ENCODE measurements at regions not wholly inside any gene's neighbourhood (a gene's known extent, or its start where the extent isn't known, plus 50 kb on each side); places are given as distances from the start of the nearest gene placed in this dataset.
"Not testable (repeated sequence)": the region's sequence is repeated elsewhere in the genome, so short reads cannot be mapped to it uniquely, and the experiment has no call there.

DNA sequence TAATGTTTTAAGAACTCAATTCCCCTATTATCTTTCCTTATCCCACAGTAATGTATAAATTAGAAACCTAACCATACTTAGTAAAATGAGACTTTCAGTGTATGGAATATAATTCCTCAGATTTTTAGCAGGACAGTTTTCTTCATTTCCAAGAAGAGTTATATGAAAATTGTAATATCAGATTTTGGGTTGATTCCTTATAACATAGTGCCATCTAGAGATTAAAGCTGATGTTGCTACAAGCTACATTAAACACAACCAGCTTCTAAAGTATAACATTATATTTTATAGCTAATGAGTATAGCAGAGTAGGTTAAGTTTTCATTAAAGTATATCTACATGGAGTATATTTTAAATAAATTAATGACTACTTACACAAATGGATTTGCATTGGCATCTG, 99.7 kb upstream of the MIR17HG start:
- Histone ChIP-seq H3K27me3 (ENCODE audit: control insufficient read depth in 1 of 2, insufficient read depth in 2 of 2, low read length in 2 of 2) (no peaks in the 10 kb centered on the region), H3K4me3 (ENCODE audit: low read depth in 1 of 2, low read length in 2 of 2) (no peak overlapping the region), H3K36me3 (ENCODE audit: control insufficient read depth in 2 of 2, insufficient read depth in 2 of 2, low read length in 1 of 2) (no peaks in the 10 kb centered on the region), H3K4me1 (ENCODE audit: control insufficient read depth in 2 of 2, insufficient read depth in 2 of 2, low read length in 1 of 2) (no peaks in the 10 kb centered on the region), H3K9me3 (ENCODE audit: control insufficient read depth in 2 of 2, insufficient read depth in 1 of 2, low read depth in 1 of 2, low read length in 1 of 2) (no peaks in the 10 kb centered on the region), H3K27ac (ENCODE audit: low read depth in 2 of 2, low read length in 1 of 2) (no peak overlapping the region)

DNA sequence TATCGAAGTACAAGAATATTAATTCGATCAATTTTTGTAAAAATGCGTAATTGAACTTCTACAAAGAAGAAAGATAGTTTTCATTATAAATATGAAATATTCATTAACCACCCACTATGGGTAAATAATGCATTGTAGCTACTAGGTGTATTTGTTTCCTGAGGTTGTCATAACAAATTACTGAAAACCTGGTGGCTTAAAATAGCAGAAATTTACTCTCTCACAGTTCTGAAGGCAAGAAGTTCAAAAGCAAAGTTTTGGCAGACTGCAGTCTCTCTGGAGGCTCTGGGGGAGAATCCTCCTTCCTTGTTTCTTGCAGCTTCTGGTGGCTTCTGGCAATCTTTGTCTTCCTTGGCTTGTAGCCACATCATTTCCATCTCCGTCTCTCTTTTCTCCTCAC, 99.2 kb upstream of the MIR17HG start:
- H3K27ac ChIP-seq (ENCODE audit: low read depth in 2 of 2, low read length in 1 of 2): no peak overlapping the region
- H3K36me3 ChIP-seq (ENCODE audit: control insufficient read depth in 2 of 2, insufficient read depth in 2 of 2, low read length in 1 of 2): no peaks in the 10 kb centered on the region
- H3K4me1 ChIP-seq (ENCODE audit: control insufficient read depth in 2 of 2, insufficient read depth in 2 of 2, low read length in 1 of 2): no peaks in the 10 kb centered on the region
- H3K27me3 ChIP-seq (ENCODE audit: control insufficient read depth in 1 of 2, insufficient read depth in 2 of 2, low read length in 2 of 2): no peaks in the 10 kb centered on the region
- H3K9me3 ChIP-seq (ENCODE audit: control insufficient read depth in 2 of 2, insufficient read depth in 1 of 2, low read depth in 1 of 2, low read length in 1 of 2): no peaks in the 10 kb centered on the region
- no peak overlapping the region for H3K4me3 ChIP-seq (ENCODE audit: low read depth in 1 of 2, low read length in 2 of 2)
- WGBS, 2 donors: 64 to 66% methylated on average over 4 of the region's 4 CpGs

- Histone ChIP-seq H3K36me3 (ENCODE audit: control insufficient read depth in 2 of 2, insufficient read depth in 2 of 2, low read length in 1 of 2) (no peaks in the 10 kb centered on the region), H3K27me3 (ENCODE audit: control insufficient read depth in 1 of 2, insufficient read depth in 2 of 2, low read length in 2 of 2) (no peaks in the 10 kb centered on the region), H3K4me1 (ENCODE audit: control insufficient read depth in 2 of 2, insufficient read depth in 2 of 2, low read length in 1 of 2) (no peaks in the 10 kb centered on the region), H3K4me3 (ENCODE audit: low read depth in 1 of 2, low read length in 2 of 2) (no peak overlapping the region), H3K27ac (ENCODE audit: low read depth in 2 of 2, low read length in 1 of 2) (no peak overlapping the region), H3K9me3 (ENCODE audit: control insufficient read depth in 2 of 2, insufficient read depth in 1 of 2, low read depth in 1 of 2, low read length in 1 of 2) (no peaks in the 10 kb centered on the region)
- whole genome bisulfite sequencing, 2 donors: 56 to 63% methylated on average over 2 of the region's 2 CpGs
Measured at GRCh38 chr13:91249370-91249769, 98.1 kb upstream of the MIR17HG start.

GRCh38 chr13:91249861-91250260, 97.6 kb upstream of the MIR17HG start:
- Histone ChIP-seq H3K36me3 (ENCODE audit: control insufficient read depth in 2 of 2, insufficient read depth in 2 of 2, low read length in 1 of 2) (no peaks in the 10 kb centered on the region), H3K9me3 (ENCODE audit: control insufficient read depth in 2 of 2, insufficient read depth in 1 of 2, low read depth in 1 of 2, low read length in 1 of 2) (no peaks in the 10 kb centered on the region), H3K27me3 (ENCODE audit: control insufficient read depth in 1 of 2, insufficient read depth in 2 of 2, low read length in 2 of 2) (no peaks in the 10 kb centered on the region), H3K4me3 (ENCODE audit: low read depth in 1 of 2, low read length in 2 of 2) (no peak overlapping the region), H3K27ac (ENCODE audit: low read depth in 2 of 2, low read length in 1 of 2) (no peak overlapping the region), H3K4me1 (ENCODE audit: control insufficient read depth in 2 of 2, insufficient read depth in 2 of 2, low read length in 1 of 2) (no peaks in the 10 kb centered on the region)
- 64 to 66% methylated on average over 2 of the region's 2 CpGs for WGBS, 2 donors

- not testable (repeated sequence) for H3K27me3 ChIP-seq (ENCODE audit: control insufficient read depth in 1 of 2, insufficient read depth in 2 of 2, low read length in 2 of 2); H3K4me1 ChIP-seq (ENCODE audit: control insufficient read depth in 2 of 2, insufficient read depth in 2 of 2, low read length in 1 of 2); H3K9me3 ChIP-seq (ENCODE audit: control insufficient read depth in 2 of 2, insufficient read depth in 1 of 2, low read depth in 1 of 2, low read length in 1 of 2); H3K36me3 ChIP-seq (ENCODE audit: control insufficient read depth in 2 of 2, insufficient read depth in 2 of 2, low read length in 1 of 2); H3K4me3 ChIP-seq (ENCODE audit: low read depth in 1 of 2, low read length in 2 of 2); H3K27ac ChIP-seq (ENCODE audit: low read depth in 2 of 2, low read length in 1 of 2)
- WGBS, 2 donors: 82 to 84% methylated on average over 4 of the region's 4 CpGs
Measured at GRCh38 chr13:91251573-91251972, 95.9 kb upstream of the MIR17HG start.

GRCh38 chr13:91264484-91264883, 83.0 kb upstream of the MIR17HG start:
- H3K27ac ChIP-seq (ENCODE audit: low read depth in 2 of 2, low read length in 1 of 2): no peak overlapping the region
- no peaks in the 10 kb centered on the region for H3K4me1 ChIP-seq (ENCODE audit: control insufficient read depth in 2 of 2, insufficient read depth in 2 of 2, low read length in 1 of 2)
- H3K4me3 ChIP-seq (ENCODE audit: low read depth in 1 of 2, low read length in 2 of 2): no peak overlapping the region
- H3K9me3 ChIP-seq (ENCODE audit: control insufficient read depth in 2 of 2, insufficient read depth in 1 of 2, low read depth in 1 of 2, low read length in 1 of 2): no peaks in the 10 kb centered on the region
- no peaks in the 10 kb centered on the region for H3K36me3 ChIP-seq (ENCODE audit: control insufficient read depth in 2 of 2, insufficient read depth in 2 of 2, low read length in 1 of 2)
- 85 to 87% methylated on average over 2 of the region's 2 CpGs for WGBS, 2 donors
- H3K27me3 ChIP-seq (ENCODE audit: control insufficient read depth in 1 of 2, insufficient read depth in 2 of 2, low read length in 2 of 2): no peaks in the 10 kb centered on the region

- Histone ChIP-seq H3K27me3 (ENCODE audit: control insufficient read depth in 1 of 2, insufficient read depth in 2 of 2, low read length in 2 of 2) (no peaks in the 10 kb centered on the region), H3K9me3 (ENCODE audit: control insufficient read depth in 2 of 2, insufficient read depth in 1 of 2, low read depth in 1 of 2, low read length in 1 of 2) (no peaks in the 10 kb centered on the region), H3K27ac (ENCODE audit: low read depth in 2 of 2, low read length in 1 of 2) (no peak overlapping the region), H3K36me3 (ENCODE audit: control insufficient read depth in 2 of 2, insufficient read depth in 2 of 2, low read length in 1 of 2) (no peaks in the 10 kb centered on the region), H3K4me3 (ENCODE audit: low read depth in 1 of 2, low read length in 2 of 2) (no peak overlapping the region), H3K4me1 (ENCODE audit: control insufficient read depth in 2 of 2, insufficient read depth in 2 of 2, low read length in 1 of 2) (no peaks in the 10 kb centered on the region)
- WGBS, 2 donors: 62 to 81% methylated on average over 1 of the region's 1 CpG
Measured at GRCh38 chr13:91269237-91269636, 78.2 kb upstream of the MIR17HG start.

- Histone ChIP-seq H3K9me3 (ENCODE audit: control insufficient read depth in 2 of 2, insufficient read depth in 1 of 2, low read depth in 1 of 2, low read length in 1 of 2) (no peaks in the 10 kb centered on the region), H3K27me3 (ENCODE audit: control insufficient read depth in 1 of 2, insufficient read depth in 2 of 2, low read length in 2 of 2) (no peaks in the 10 kb centered on the region), H3K4me1 (ENCODE audit: control insufficient read depth in 2 of 2, insufficient read depth in 2 of 2, low read length in 1 of 2) (no peaks in the 10 kb centered on the region), H3K36me3 (ENCODE audit: control insufficient read depth in 2 of 2, insufficient read depth in 2 of 2, low read length in 1 of 2) (no peaks in the 10 kb centered on the region), H3K27ac (ENCODE audit: low read depth in 2 of 2, low read length in 1 of 2) (no peak overlapping the region), H3K4me3 (ENCODE audit: low read depth in 1 of 2, low read length in 2 of 2) (no peak overlapping the region)
- 43 to 53% methylated on average over 3 of the region's 3 CpGs for WGBS, 2 donors
Measured at GRCh38 chr13:91270031-91270430, 77.5 kb upstream of the MIR17HG start.

- 91 to 94% methylated on average over 9 of the region's 9 CpGs for WGBS, 2 donors
- H3K4me3 ChIP-seq (ENCODE audit: low read depth in 1 of 2, low read length in 2 of 2): no peak overlapping the region
- H3K36me3 ChIP-seq (ENCODE audit: control insufficient read depth in 2 of 2, insufficient read depth in 2 of 2, low read length in 1 of 2): no peaks in the 10 kb centered on the region
- H3K4me1 ChIP-seq (ENCODE audit: control insufficient read depth in 2 of 2, insufficient read depth in 2 of 2, low read length in 1 of 2): no peaks in the 10 kb centered on the region
- H3K27ac ChIP-seq (ENCODE audit: low read depth in 2 of 2, low read length in 1 of 2): no peak overlapping the region
- no peaks in the 10 kb centered on the region for H3K27me3 ChIP-seq (ENCODE audit: control insufficient read depth in 1 of 2, insufficient read depth in 2 of 2, low read length in 2 of 2)
- no peaks in the 10 kb centered on the region for H3K9me3 ChIP-seq (ENCODE audit: control insufficient read depth in 2 of 2, insufficient read depth in 1 of 2, low read depth in 1 of 2, low read length in 1 of 2)
Measured at GRCh38 chr13:91272235-91272777, 75.2 kb upstream of the MIR17HG start.

DNA sequence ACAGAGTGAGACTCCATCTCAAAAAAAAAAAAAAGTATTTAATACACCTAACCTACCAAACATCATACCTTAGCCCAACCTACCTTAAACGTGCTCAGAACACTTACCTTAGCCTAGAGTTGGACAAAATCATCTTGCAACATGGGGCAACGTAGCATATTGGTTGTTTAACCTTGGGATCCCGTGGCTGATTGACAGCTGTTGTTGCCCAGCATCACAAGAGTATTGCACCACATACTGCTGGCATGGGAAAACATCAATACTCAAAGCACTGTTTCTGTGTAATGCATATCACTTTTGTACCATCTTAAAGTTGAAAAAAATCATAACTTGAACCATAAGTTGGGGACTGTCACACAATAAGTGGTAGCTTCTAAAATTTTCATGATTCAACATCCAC, 73.8 kb upstream of the MIR17HG start:
- no peaks in the 10 kb centered on the region for H3K4me1 ChIP-seq (ENCODE audit: control insufficient read depth in 2 of 2, insufficient read depth in 2 of 2, low read length in 1 of 2)
- no peak overlapping the region for H3K27ac ChIP-seq (ENCODE audit: low read depth in 2 of 2, low read length in 1 of 2)
- 64 to 76% methylated on average over 3 of the region's 3 CpGs for WGBS, 2 donors
- no peaks in the 10 kb centered on the region for H3K9me3 ChIP-seq (ENCODE audit: control insufficient read depth in 2 of 2, insufficient read depth in 1 of 2, low read depth in 1 of 2, low read length in 1 of 2)
- no peaks in the 10 kb centered on the region for H3K36me3 ChIP-seq (ENCODE audit: control insufficient read depth in 2 of 2, insufficient read depth in 2 of 2, low read length in 1 of 2)
- no peaks in the 10 kb centered on the region for H3K27me3 ChIP-seq (ENCODE audit: control insufficient read depth in 1 of 2, insufficient read depth in 2 of 2, low read length in 2 of 2)
- H3K4me3 ChIP-seq (ENCODE audit: low read depth in 1 of 2, low read length in 2 of 2): no peak overlapping the region

Data from esophagus (tissue), 2 donors.